Common myeloid progenitor, CD34-positive (primary cell): ENCODE measurements at regions not wholly inside any gene's neighbourhood (a gene's known extent, or its start where the extent isn't known, plus 50 kb on each side); places are given as distances from the start of the nearest gene placed in this dataset.

Experiments used
- CTCF ChIA-PET: fragments of 350-600 bp; sonication (Branson Sonifier 250); formaldehyde crosslinking; loops from one replicate; lab custom pipeline; 2021; ENCODE audit warnings: antibody characterized with exemption; lab: Charles Lee
- POLR2A ChIA-PET: fragments of 350-600 bp; sonication (Branson Sonifier 250); formaldehyde crosslinking; loops from one replicate; lab custom pipeline; 2021; ENCODE audit warnings: antibody characterized with exemption; lab: Charles Lee
- DNase-seq, 3 donors: peaks; one replicate each; pipeline versions ENCODE4 v3.0.0 to v3.0.0-alpha.2; 2013
- H3K27ac ChIP-seq, 2 experiments: 1 replicate in 1 of 2; 2 replicates in 1 of 2; pipeline ENCODE4 v1.7.0; 2013; ENCODE audit warnings: inconsistent platforms in 2 of 2, low read length in 2 of 2, mild to moderate bottlenecking in 2 of 2, low read depth in 1 of 2, moderate library complexity in 1 of 2; ENCODE audit not compliant: severe bottlenecking in 2 of 2, insufficient read depth in 1 of 2, poor library complexity in 1 of 2
- H3K27me3 ChIP-seq, 5 experiments: replicated peaks in 2 of 5; 1 replicate in 3 of 5; 2 replicates in 2 of 5; pipeline versions ENCODE4 v1.6.1 to v1.7.0; 2013; ENCODE audit warnings: low read length in 4 of 5, mild to moderate bottlenecking in 2 of 5, moderate library complexity in 2 of 5, inconsistent platforms in 1 of 5; ENCODE audit not compliant: insufficient read depth in 5 of 5, control insufficient read depth in 4 of 5
- H3K36me3 ChIP-seq, 4 experiments: 1 replicate in 2 of 4; 2 replicates in 2 of 4; pipeline versions ENCODE4 v1.6.1 to v1.7.0; 2013; ENCODE audit warnings: low read length in 3 of 4, control low read depth in 1 of 4, mild to moderate bottlenecking in 1 of 4; ENCODE audit not compliant: control insufficient read depth in 4 of 4, insufficient read depth in 4 of 4
- H3K4me1 ChIP-seq, 4 experiments: 1 replicate in 3 of 4; 2 replicates in 1 of 4; pipeline versions ENCODE4 v1.6.1 to v1.7.1; 2013; ENCODE audit warnings: low read length in 3 of 4, mild to moderate bottlenecking in 3 of 4, control low read depth in 1 of 4, inconsistent platforms in 1 of 4, moderate library complexity in 1 of 4; ENCODE audit not compliant: control insufficient read depth in 4 of 4, insufficient read depth in 4 of 4; ENCODE audit errors: control extremely low read depth in 1 of 4
- H3K4me3 ChIP-seq, 7 experiments: 1 replicate in 4 of 7; 2 replicates in 3 of 7; pipeline versions ENCODE4 v1.5.1 to v1.7.0; 2013; ENCODE audit warnings: mild to moderate bottlenecking in 7 of 7, low read length in 6 of 7, moderate library complexity in 6 of 7, inconsistent platforms in 2 of 7, low read depth in 2 of 7, control low read depth in 1 of 7; ENCODE audit not compliant: insufficient read depth in 4 of 7, control insufficient read depth in 1 of 7; ENCODE audit errors: extremely low read depth in 1 of 7
- H3K9me3 ChIP-seq, 5 experiments: 1 replicate in 4 of 5; 2 replicates in 1 of 5; pipeline versions ENCODE4 v1.6.1 to v1.7.1; 2013; ENCODE audit warnings: low read length in 4 of 5, mild to moderate bottlenecking in 2 of 5, inconsistent platforms in 1 of 5, low read depth in 1 of 5, moderate library complexity in 1 of 5; ENCODE audit not compliant: control insufficient read depth in 4 of 5, insufficient read depth in 2 of 5; ENCODE audit errors: control extremely low read depth in 1 of 5
- WGBS: methylation state at CpG from one replicate; pipeline ENCODE4 v1.1.5; 2013; ENCODE audit not compliant: insufficient coverage; 5-methylcytosine and 5-hydroxymethylcytosine counted together

GRCh38 chr12:5294274-5295070 lies 137.4 kb upstream of the NTF3 start:
- ChIA-PET POLR2A (no interaction called here), CTCF (no interaction called here)
- DNase-seq, result no peak
- Histone ChIP-seq H3K27ac (no peak overlapping the region), H3K27me3 (peaks cover 0 to 6% (median 0%) of the 10 kb centered on the region in 5 experiments), H3K9me3 (no peaks in the 10 kb centered on the region), H3K4me1 (no peaks in the 10 kb centered on the region), H3K36me3 (no peaks in the 10 kb centered on the region), H3K4me3 (no peak overlapping the region)
- WGBS, result 96% methylated on average over 9 of the region's 11 CpGs

- WGBS, result no CpG with 5 or more reads among the region's 3 CpGs
- H3K36me3 ChIP-seq, result no peaks in the 10 kb centered on the region
- ChIA-PET CTCF (no interaction called here), POLR2A (no interaction called here)
- peaks cover 0 to 6% (median 0%) of the 10 kb centered on the region in 5 experiments for H3K27me3 ChIP-seq
- no peak overlapping the region for H3K27ac ChIP-seq
- H3K9me3 ChIP-seq, result no peaks in the 10 kb centered on the region
- DNase-seq, result no peak
- no peaks in the 10 kb centered on the region for H3K4me1 ChIP-seq
- no peak overlapping the region for H3K4me3 ChIP-seq
Measured at GRCh38 chr12:5295151-5295550, 136.8 kb upstream of the NTF3 start.

DNA sequence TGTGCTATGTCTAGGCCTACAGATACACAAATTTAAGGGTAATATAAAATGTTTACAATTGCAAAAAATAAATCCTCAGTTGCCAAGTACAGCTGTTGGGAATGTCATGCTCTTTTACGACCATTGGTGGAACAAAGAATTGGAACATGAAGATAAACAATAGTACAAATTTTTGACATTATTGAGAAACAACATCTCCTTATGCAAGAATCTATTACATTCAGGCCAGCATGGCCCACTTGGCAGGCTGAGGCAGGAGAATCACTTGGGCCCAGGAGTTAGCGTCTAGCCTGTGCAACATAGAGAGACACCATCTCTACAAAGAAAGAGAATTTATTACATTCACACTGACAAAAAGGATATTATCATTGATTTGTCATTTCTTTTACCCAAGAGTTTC lies 135.9 kb upstream of the NTF3 start:
- no peaks in the 10 kb centered on the region for H3K36me3 ChIP-seq
- H3K9me3 ChIP-seq, result no peaks in the 10 kb centered on the region
- no peak overlapping the region for H3K27ac ChIP-seq
- CTCF ChIA-PET, result no interaction called here
- H3K27me3 ChIP-seq, result peaks cover 0 to 6% (median 0%) of the 10 kb centered on the region in 5 experiments
- DNase-seq, result no peak
- POLR2A ChIA-PET, result no interaction called here
- no CpG with 5 or more reads among the region's 2 CpGs for WGBS
- H3K4me3 ChIP-seq, result no peak overlapping the region
- no peaks in the 10 kb centered on the region for H3K4me1 ChIP-seq

- Histone ChIP-seq H3K4me3 (no peak overlapping the region), H3K4me1 (no peaks in the 10 kb centered on the region), H3K27ac (no peak overlapping the region), H3K36me3 (no peaks in the 10 kb centered on the region), H3K27me3 (no peaks in the 10 kb centered on the region), H3K9me3 (no peaks in the 10 kb centered on the region)
- ChIA-PET CTCF (no interaction called here), POLR2A (no interaction called here)
- no peak for DNase-seq
Measured at GRCh38 chr12:5301539-5301938, 130.4 kb upstream of the NTF3 start.

DNA sequence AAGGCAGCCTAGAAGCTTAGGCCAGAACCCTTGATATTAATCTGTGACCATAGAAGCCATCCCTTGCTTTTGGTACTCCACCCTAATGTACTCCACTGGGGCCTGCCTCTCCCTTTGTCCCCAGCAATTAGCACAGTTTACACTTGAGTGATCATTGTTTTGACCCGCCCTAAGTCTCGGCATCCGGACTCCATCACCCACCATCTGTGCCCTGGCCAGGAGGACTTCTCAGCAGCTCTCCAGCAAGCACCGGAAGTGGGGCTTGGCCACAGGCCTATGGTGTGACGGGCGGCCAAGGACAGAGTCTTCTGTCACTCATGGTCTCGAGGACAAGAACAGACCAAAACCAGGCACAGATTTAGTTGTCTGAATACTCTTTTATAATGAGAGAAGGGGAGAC lies 126.5 kb upstream of the NTF3 start:
- no peak for DNase-seq
- CTCF ChIA-PET, result no interaction called here
- WGBS, result 97% methylated on average over 7 of the region's 7 CpGs
- no peak overlapping the region for H3K4me3 ChIP-seq
- H3K27me3 ChIP-seq, result no peaks in the 10 kb centered on the region
- POLR2A ChIA-PET, result no interaction called here
- no peaks in the 10 kb centered on the region for H3K4me1 ChIP-seq
- H3K9me3 ChIP-seq, result no peaks in the 10 kb centered on the region
- H3K27ac ChIP-seq, result no peak overlapping the region
- no peaks in the 10 kb centered on the region for H3K36me3 ChIP-seq

GRCh38 chr12:5305886-5306545 lies 125.9 kb upstream of the NTF3 start:
- CTCF ChIA-PET, result no interaction called here
- no peak overlapping the region for H3K27ac ChIP-seq

DNA sequence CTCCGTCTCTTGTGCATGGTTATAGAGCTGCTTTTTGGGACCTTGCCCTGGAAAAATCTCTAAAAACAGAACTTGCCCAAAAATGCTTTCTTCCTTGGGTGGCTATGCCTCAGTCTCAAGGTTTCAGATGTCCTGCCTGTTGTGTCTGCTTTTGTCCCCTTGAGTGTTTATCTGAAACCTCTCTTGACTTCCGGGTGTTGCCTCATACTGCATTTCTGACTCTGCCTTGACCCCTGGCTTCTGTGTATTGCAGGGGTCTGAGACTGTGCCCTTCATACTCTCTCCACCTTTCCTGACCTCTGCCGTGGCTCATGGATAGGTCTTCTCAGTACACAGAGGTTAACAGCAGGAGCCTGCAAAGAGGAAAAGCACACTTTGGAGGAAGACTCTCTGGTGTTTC lies 124.8 kb upstream of the NTF3 start:
- DNase-seq, result no peak
- CTCF ChIA-PET, result no interaction called here
- no peaks in the 10 kb centered on the region for H3K27me3 ChIP-seq
- no peaks in the 10 kb centered on the region for H3K36me3 ChIP-seq
- POLR2A ChIA-PET, result no interaction called here
- H3K9me3 ChIP-seq, result no peaks in the 10 kb centered on the region
- H3K27ac ChIP-seq, result no peak overlapping the region
- H3K4me3 ChIP-seq, result no peak overlapping the region
- H3K4me1 ChIP-seq, result no peaks in the 10 kb centered on the region
- WGBS, result 64% methylated on average over 2 of the region's 3 CpGs

More at GRCh38 chr12:5305886-5306545, 125.9 kb upstream of the NTF3 start:
- Histone ChIP-seq H3K27me3 (no peaks in the 10 kb centered on the region), H3K4me1 (no peaks in the 10 kb centered on the region), H3K4me3 (no peak overlapping the region), H3K9me3 (no peaks in the 10 kb centered on the region), H3K36me3 (no peaks in the 10 kb centered on the region)
- no peak for DNase-seq
- POLR2A ChIA-PET, result no interaction called here
- no CpG with 5 or more reads among the region's 4 CpGs for WGBS
